ENCODE measurements at regions not wholly inside any gene's neighbourhood (a gene's known extent, or its start where the extent isn't known, plus 50 kb on each side); places are given as distances from the start of the nearest gene placed in this dataset.

DNA sequence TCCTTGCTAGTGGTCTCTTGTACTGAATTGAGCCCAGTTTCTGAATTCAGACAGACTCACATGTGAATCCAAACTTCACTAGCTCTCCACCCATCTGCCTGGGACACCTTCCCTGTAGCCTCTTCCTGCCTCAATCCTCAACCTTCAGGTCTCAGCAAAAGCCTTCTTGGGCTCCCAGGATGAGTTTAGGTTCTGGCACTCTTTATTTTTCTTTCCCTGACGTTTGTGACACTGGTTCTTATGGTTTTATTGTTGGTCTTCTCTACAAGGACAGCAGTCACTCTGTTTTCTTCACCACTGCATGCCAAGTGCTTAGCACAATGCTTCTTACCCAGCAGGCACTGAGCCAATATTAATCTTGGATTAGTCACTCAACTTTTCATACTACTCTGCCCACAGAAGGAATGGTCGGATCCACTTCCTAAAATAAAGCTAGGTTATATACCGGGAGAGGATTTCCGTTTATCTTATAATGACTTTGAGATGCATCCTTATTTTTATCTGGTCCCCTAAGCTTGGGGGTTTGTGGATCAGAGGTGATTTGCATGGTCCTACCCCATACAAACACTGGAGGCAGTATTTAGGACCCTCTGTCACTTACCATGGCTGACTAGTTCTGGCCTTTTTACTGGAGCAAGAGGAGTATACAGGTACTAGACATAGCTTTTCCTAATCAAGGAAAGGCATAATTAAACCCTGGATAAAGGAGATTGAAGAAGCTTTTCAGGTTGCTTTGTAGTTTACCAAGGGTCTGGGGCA is 186.3 kb downstream of the MYCN start:
- Histone ChIP-seq H3K4me3 (ENCODE audit: insufficient read depth, low read length, poor library complexity, severe bottlenecking) (no peak overlapping the region), H3K36me3 (ENCODE audit: low read length) (no peaks in the 10 kb centered on the region), H3K27ac (ENCODE audit: low read depth, low read length) (no peak overlapping the region), H3K4me2 (ENCODE audit: low read depth, low read length, poor library complexity, severe bottlenecking) (no peak overlapping the region), H3K9me2 (replicated peaks; ENCODE audit: insufficient read depth, low read length) (no peaks in the 10 kb centered on the region), H3F3A (ENCODE audit: insufficient read depth) (no peaks in the 10 kb centered on the region), H3K79me2 (ENCODE audit: insufficient read depth, low read length) (no peaks in the 10 kb centered on the region), H3K9me3 (ENCODE audit: insufficient read depth, low read length) (no peaks in the 10 kb centered on the region), H3K9ac (ENCODE audit: low read length) (no peak overlapping the region), H2AFZ (ENCODE audit: low read depth, low read length, severe bottlenecking) (no peak overlapping the region), H4K20me1 (ENCODE audit: low read depth, low read length) (no peaks in the 10 kb centered on the region), H3K27me3 (ENCODE audit: low read length) (no peaks in the 10 kb centered on the region)
- TF ChIP-seq EZH2phosphoT487 (conservative IDR thresholded peaks at IDR 0.05; ENCODE audit: low read length) (no peak), CTCF (IDR thresholded peaks at IDR 0.05; ENCODE audit: insufficient read depth, low read length, poor library complexity, severe bottlenecking) (no peak)

GRCh38 chr2:16125614-16126516 is 185.5 kb downstream of the MYCN start:
- no peak overlapping the region for H3K27ac ChIP-seq (ENCODE audit: low read depth, low read length)
- no peaks in the 10 kb centered on the region for H3K79me2 ChIP-seq (ENCODE audit: insufficient read depth, low read length)
- H3K4me2 ChIP-seq (ENCODE audit: low read depth, low read length, poor library complexity, severe bottlenecking): no peak overlapping the region
- H3K4me3 ChIP-seq (ENCODE audit: insufficient read depth, low read length, poor library complexity, severe bottlenecking): no peak overlapping the region
- no peaks in the 10 kb centered on the region for H4K20me1 ChIP-seq (ENCODE audit: low read depth, low read length)
- TF ChIP-seq EZH2phosphoT487 (conservative IDR thresholded peaks at IDR 0.05; ENCODE audit: low read length): no peak
- no peak for TF ChIP-seq CTCF (IDR thresholded peaks at IDR 0.05; ENCODE audit: insufficient read depth, low read length, poor library complexity, severe bottlenecking)
- no peaks in the 10 kb centered on the region for H3K9me2 ChIP-seq (replicated peaks; ENCODE audit: insufficient read depth, low read length)
- H2AFZ ChIP-seq (ENCODE audit: low read depth, low read length, severe bottlenecking): no peak overlapping the region
- H3K9ac ChIP-seq (ENCODE audit: low read length): no peak overlapping the region
- H3F3A ChIP-seq (ENCODE audit: insufficient read depth): no peaks in the 10 kb centered on the region
- H3K36me3 ChIP-seq (ENCODE audit: low read length): no peaks in the 10 kb centered on the region
- no peaks in the 10 kb centered on the region for H3K27me3 ChIP-seq (ENCODE audit: low read length)
- no peaks in the 10 kb centered on the region for H3K9me3 ChIP-seq (ENCODE audit: insufficient read depth, low read length)

GRCh38 chr2:16124881-16125613 is 184.7 kb downstream of the MYCN start:
- Histone ChIP-seq H3K4me3 (ENCODE audit: insufficient read depth, low read length, poor library complexity, severe bottlenecking) (no peak overlapping the region), H2AFZ (ENCODE audit: low read depth, low read length, severe bottlenecking) (no peak overlapping the region), H3K79me2 (ENCODE audit: insufficient read depth, low read length) (no peaks in the 10 kb centered on the region), H4K20me1 (ENCODE audit: low read depth, low read length) (no peaks in the 10 kb centered on the region), H3K27me3 (ENCODE audit: low read length) (no peaks in the 10 kb centered on the region), H3K27ac (ENCODE audit: low read depth, low read length) (no peak overlapping the region), H3K9ac (ENCODE audit: low read length) (no peak overlapping the region), H3K36me3 (ENCODE audit: low read length) (no peaks in the 10 kb centered on the region), H3K9me3 (ENCODE audit: insufficient read depth, low read length) (no peaks in the 10 kb centered on the region), H3K9me2 (replicated peaks; ENCODE audit: insufficient read depth, low read length) (no peaks in the 10 kb centered on the region), H3K4me2 (ENCODE audit: low read depth, low read length, poor library complexity, severe bottlenecking) (no peak overlapping the region), H3F3A (ENCODE audit: insufficient read depth) (no peaks in the 10 kb centered on the region)
- TF ChIP-seq CTCF (IDR thresholded peaks at IDR 0.05; ENCODE audit: insufficient read depth, low read length, poor library complexity, severe bottlenecking): no peak
- no peak for TF ChIP-seq EZH2phosphoT487 (conservative IDR thresholded peaks at IDR 0.05; ENCODE audit: low read length)
